ENCODE measurements at regions not wholly inside any gene's neighbourhood (a gene's known extent, or its start where the extent isn't known, plus 50 kb on each side); places are given as distances from the start of the nearest gene placed in this dataset.

- TF ChIP-seq, protein P1, sequence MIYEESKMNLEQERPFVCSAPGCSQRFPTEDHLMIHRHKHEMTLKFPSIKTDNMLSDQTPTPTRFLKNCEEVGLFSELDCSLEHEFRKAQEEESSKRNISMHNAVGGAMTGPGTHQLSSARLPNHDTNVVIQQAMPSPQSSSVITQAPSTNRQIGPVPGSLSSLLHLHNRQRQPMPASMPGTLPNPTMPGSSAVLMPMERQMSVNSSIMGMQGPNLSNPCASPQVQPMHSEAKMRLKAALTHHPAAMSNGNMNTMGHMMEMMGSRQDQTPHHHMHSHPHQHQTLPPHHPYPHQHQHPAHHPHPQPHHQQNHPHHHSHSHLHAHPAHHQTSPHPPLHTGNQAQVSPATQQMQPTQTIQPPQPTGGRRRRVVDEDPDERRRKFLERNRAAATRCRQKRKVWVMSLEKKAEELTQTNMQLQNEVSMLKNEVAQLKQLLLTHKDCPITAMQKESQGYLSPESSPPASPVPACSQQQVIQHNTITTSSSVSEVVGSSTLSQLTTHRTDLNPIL (CRISPR knock-in tag; IDR thresholded peaks at IDR 0.05; ENCODE audit: low read depth) = no peak
- TF ChIP-seq PPARA (CRISPR knock-in tag; IDR thresholded peaks at IDR 0.05; ENCODE audit: borderline replicate concordance) = no peak
- no peak for TF ChIP-seq ZFP3 (CRISPR knock-in tag; IDR thresholded peaks at IDR 0.05)
- no peak for TF ChIP-seq TSHZ2 (CRISPR knock-in tag; IDR thresholded peaks at IDR 0.05)
- no peak for TF ChIP-seq ZFP30 (CRISPR knock-in tag; IDR thresholded peaks at IDR 0.05)
Measured at GRCh38 chr3:152538518-152538917, 269.8 kb downstream of the MBNL1 start (continued).

DNA sequence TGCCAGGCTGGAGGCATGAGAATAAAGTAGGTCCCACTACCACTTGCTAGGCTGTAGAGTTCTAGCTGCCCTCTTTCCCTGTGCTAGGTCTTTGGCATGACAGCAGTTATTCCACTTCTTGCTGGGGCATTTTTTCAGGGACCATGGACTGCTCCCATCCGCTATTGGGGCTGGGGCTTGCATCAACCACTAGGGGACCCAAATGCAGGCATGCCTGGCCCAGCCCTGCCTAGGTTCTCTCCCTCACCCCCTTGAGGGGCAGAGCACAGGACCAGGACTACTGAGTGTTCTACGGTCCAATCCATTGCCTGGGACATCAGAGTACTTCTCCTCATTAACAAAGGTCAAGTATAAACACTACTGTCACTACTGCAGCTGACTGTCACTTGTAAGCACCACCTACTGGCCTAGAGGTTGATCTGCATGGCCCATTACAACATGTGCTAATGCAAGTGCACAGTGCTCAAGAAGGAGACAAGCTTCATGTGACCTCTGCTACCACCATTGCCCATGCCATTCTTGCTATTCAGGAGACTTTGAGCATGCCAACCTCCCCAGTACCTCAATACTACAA lies 270.5 kb downstream of the MBNL1 start:
- TF ChIP-seq, protein P2, sequence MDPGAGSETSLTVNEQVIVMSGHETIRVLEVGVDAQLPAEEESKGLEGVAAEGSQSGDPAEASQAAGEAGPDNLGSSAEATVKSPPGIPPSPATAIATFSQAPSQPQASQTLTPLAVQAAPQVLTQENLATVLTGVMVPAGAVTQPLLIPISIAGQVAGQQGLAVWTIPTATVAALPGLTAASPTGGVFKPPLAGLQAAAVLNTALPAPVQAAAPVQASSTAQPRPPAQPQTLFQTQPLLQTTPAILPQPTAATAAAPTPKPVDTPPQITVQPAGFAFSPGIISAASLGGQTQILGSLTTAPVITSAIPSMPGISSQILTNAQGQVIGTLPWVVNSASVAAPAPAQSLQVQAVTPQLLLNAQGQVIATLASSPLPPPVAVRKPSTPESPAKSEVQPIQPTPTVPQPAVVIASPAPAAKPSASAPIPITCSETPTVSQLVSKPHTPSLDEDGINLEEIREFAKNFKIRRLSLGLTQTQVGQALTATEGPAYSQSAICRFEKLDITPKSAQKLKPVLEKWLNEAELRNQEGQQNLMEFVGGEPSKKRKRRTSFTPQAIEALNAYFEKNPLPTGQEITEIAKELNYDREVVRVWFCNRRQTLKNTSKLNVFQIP (CRISPR knock-in tag; IDR thresholded peaks at IDR 0.05; ENCODE audit: borderline replicate concordance, low read depth) = no peak
- TF ChIP-seq, protein P1 (CRISPR knock-in tag; IDR thresholded peaks at IDR 0.05; ENCODE audit: low read depth) = no peak
- ATAC-seq = no peak; the same call in 2 of the 3 replicates

DNA sequence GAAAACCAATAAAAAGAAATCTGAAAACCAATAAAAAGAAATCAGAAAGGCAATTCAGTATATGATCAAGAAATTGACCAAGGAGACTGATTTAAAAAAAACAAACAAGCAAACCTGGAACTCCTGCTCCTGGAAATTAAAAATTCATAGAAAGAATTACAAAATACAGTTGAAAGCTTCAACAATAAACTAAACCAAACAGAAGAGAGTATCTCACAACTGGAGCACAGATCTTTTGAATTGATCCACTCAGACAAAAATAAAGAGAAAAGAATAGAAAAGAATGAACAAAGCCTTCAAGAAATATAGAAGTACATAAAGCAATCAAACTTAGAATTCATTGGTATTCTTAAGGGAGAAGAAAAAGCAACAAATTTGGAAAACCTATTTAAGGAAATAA lies 271.4 kb downstream of the MBNL1 start:
- no peak for ATAC-seq
- TF ChIP-seq, protein P1 (CRISPR knock-in tag; IDR thresholded peaks at IDR 0.05; ENCODE audit: low read depth) = no peak
- TF ChIP-seq, protein P3, sequence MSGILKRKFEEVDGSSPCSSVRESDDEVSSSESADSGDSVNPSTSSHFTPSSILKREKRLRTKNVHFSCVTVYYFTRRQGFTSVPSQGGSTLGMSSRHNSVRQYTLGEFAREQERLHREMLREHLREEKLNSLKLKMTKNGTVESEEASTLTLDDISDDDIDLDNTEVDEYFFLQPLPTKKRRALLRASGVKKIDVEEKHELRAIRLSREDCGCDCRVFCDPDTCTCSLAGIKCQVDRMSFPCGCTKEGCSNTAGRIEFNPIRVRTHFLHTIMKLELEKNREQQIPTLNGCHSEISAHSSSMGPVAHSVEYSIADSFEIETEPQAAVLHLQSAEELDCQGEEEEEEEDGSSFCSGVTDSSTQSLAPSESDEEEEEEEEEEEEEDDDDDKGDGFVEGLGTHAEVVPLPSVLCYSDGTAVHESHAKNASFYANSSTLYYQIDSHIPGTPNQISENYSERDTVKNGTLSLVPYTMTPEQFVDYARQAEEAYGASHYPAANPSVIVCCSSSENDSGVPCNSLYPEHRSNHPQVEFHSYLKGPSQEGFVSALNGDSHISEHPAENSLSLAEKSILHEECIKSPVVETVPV (CRISPR knock-in tag; IDR thresholded peaks at IDR 0.05) = no peak
- TF ChIP-seq CSDC2 (CRISPR knock-in tag; IDR thresholded peaks at IDR 0.05) (no peak), GLIS3 (CRISPR knock-in tag; IDR thresholded peaks at IDR 0.05) (no peak), OSR1 (CRISPR knock-in tag; IDR thresholded peaks at IDR 0.05) (no peak), ZC3H10 (CRISPR knock-in tag; IDR thresholded peaks at IDR 0.05) (no peak), PATZ1 (CRISPR knock-in tag; IDR thresholded peaks at IDR 0.05; ENCODE audit: borderline replicate concordance) (no peak), SNAI2 (CRISPR knock-in tag; IDR thresholded peaks at IDR 0.05) (no peak), RARB (CRISPR knock-in tag; IDR thresholded peaks at IDR 0.05) (no peak)

- no peak for ATAC-seq
- TF ChIP-seq ZNF8 (CRISPR knock-in tag; IDR thresholded peaks at IDR 0.05) = peak; percentile 59
- TF ChIP-seq BACH2 (CRISPR knock-in tag; IDR thresholded peaks at IDR 0.05; ENCODE audit: borderline replicate concordance) = no peak
Measured at GRCh38 chr3:152547153-152547552, 278.4 kb downstream of the MBNL1 start.

Measured in SK-N-SH treated with all-trans-retinoic acid at 6 μM for 48 hours (cell line).